NCI-H526 treated with DMSO at 0.1 percent for 48 hours (cell line): ENCODE measurements at regions not wholly inside any gene's neighbourhood (a gene's known extent, or its start where the extent isn't known, plus 50 kb on each side); places are given as distances from the start of the nearest gene placed in this dataset.
"Not testable (repeated sequence)": the region's sequence is repeated elsewhere in the genome, so short reads cannot be mapped to it uniquely, and the experiment has no call there.

Source experiments
- DNase-seq: peaks from one replicate; lab custom pipeline; 2025; lab: John Stamatoyannopoulos, UW

DNA sequence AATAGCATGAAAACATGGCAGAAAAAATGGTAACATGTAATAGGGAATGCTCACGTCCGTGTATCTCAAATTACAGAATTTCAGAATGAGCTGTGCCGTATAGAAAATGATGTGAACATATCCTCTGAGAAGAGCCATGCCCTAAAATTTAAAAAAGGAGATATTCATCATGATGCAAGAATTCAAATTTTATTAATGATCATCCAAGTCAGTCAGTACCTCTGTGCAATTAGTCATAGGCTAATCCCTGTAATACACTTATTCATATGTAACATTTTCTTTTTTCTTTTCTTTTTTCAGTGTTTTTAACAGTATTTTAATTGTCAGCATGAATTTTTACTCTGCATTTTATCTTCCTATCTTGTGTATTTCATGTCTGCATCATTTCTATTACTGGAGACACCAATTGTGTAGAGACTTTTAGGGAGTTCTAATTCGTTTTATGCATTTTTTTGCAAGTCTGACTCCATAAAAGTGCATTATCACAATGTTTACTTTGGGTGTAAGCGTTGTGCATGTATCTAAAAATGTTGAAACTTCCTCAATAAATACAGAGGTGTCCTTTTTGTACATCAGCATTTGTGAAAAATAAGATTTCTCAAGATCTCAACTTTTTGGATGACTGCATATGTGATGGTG is 1103.7 kb upstream of the CELF2 start:
- DNase-seq = no peak

DNA sequence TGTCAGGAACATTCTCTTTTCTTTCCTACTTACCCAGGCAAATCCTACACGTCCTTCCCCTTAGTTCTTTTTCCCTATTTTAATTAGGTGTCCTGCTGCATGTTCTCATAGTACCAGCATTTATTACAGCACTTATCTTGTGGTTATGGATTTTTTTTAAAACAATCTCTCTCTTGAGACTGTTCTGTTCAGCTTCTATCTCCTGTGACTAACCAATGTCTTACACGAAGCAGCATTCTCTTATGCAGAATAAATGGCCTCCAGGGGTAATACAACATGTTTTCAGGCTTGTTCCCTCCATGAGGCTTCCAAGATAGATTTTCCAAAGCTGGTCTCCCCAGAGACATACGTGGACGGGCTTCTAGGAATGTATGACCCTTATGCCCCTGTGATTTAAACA is 1096.1 kb upstream of the CELF2 start:
- DNase-seq = no peak

DNA sequence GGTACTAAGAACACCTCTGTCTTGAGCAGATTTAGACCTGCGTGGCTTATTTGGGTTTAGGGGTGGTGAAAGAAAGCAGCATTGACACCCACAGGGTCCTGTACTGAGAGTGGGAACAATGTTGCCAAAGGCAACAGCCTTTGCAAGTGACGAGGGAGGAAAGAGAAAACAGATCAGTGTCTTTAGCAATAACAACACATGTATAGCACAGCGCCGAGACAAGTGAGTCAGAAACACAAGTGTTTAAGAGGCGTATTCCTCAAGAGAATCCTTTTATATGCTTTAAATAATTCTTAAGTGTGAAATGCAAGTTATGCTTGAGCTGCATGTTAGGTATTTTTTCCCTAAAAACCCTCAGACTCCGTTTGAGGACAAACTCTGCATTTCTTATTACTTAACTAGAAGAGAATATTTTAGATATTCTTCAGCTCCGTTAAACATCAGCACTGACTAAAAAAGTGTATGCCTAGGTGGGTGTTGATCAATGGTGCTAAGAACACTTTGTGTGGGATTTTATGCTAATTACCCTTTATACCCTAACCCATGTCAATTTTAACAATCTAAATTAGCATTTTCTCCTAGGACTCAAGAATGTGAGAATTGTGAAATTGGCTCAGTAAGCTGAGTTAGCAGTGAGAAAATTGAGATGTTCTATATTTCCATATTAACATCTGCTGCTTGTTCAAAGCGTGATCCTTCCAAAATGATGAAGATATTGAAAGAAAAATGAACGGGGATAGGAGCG is 1095.4 kb upstream of the CELF2 start:
- no peak for DNase-seq

DNA sequence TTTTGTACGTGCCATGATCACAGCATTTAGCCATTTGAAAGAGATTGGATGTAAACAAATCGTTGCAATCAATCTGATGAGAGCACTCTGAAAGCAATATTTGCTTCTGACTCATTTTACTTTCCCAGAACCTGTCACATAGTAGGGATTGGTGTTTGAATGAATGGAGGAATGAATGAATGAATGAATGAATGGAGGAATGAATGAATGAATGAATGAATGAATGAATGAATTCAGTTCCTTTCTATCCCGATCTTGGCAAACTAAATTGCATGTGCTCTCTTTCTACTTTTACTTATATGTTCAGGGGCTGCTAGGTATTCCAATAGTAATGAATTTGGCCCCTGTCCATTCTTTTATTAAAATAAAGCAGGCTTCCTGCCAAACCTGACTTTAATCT is 1091.7 kb upstream of the CELF2 start:
- no peak for DNase-seq

DNA sequence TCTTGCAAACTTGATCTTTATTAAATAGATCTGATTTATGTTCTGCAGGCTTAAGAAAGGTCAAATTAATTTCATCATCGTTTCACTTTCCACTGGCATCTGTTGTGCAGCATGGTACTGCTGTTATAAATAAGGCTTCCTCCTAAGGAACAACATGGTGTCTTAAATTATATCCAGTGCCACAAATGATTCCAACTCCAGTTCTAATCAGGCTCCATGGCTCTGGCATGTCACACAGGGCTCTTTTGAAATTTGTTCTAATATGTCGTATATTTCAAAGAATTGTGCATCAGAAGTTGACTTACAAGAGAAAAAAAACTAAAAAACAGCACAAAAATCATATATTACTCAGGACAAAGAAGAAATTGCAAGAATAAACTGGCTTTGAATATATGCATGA is 1090.8 kb upstream of the CELF2 start:
- no peak for DNase-seq

DNA sequence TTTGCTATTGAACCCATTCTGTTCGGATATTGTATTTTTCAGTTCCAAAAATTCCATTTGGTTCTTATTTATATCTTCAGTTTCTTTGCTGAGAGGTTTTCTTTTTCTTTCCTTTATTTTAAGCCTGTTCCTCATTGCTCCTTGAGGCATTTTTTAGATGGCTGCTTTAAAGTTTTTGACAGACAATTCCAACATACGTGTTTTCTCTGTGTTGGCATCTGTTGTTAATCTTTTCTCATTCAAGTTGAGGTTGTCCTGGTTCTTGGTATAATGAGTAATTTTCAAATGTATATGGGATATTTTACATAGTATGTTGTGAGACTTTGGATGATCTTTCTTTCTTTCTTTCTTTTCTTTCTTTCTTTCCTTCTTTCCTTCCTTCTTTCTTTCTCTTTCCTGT is 1078.0 kb upstream of the CELF2 start:
- DNase-seq = no peak

DNA sequence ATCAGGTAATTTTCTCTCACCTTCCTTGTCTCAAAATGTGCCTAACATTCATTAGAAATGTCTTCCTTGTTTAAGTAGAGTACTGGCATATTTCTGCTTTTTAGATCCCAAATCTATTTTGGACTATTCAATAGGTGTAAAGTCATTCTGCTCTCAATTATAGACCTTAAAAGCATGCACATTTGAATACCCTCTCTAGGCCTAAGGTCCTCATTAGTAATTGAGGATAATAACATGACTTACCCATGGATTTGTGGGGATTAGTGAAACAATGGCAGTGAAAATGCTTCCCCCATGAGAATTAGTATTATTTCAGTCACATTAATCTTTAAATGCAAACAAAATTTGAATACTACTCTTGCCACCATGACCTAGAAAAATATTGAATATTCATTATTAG is 1073.0 kb upstream of the CELF2 start:
- no peak for DNase-seq

DNA sequence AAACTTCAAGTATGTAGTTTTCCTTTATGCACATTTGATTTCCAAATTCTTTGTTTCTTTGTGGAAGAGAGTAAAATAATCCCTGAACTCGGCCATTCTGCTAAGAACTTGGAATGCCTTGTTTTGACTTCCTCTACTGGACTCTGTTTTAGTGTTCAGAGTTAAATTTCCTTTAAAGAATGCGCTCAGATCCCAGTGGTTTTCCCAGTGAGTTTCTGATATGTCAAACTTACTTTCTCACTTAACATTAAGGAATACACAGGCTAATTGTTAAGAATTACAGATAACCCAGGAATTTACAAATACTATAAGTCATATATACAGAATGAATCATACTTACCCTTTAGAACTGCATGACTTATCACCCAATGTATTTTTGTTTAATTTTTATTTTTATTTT is 1067.6 kb upstream of the CELF2 start:
- no peak for DNase-seq

DNA sequence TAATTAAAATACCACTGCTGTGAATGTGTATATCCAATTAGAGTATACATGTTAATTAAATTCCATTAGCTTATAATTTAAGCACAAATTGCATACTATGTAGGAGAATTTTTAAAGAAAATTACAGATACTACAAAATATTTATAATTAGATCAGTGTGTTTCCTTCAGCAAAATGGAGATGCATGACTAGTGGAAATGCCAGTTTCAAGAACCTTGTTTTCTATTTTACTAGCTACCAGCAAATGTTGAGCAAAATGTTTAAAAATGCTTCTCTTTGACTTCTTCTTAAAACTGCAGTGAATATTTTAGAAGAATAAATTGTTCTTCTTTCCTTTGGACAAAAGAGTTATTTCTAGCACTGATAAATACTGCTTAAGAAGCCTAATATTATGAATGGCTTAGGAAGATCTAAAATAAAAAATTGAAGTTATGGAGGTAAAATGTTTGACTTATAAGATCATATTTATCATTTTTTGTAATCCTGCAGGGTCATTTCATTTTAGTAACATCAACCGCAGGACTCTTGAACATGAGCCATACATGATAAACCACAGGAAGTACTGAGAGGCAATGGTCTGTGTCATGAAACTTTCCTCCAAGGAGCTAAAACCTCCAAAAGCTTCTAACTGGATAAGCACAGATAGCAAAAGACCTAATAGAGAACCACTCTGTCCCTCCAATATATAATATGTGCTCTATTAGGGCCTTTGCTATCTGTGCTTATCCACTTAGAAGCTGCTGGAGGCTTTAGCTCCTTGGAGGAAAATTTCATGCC is 1066.0 kb upstream of the CELF2 start:
- DNase-seq = no peak

DNA sequence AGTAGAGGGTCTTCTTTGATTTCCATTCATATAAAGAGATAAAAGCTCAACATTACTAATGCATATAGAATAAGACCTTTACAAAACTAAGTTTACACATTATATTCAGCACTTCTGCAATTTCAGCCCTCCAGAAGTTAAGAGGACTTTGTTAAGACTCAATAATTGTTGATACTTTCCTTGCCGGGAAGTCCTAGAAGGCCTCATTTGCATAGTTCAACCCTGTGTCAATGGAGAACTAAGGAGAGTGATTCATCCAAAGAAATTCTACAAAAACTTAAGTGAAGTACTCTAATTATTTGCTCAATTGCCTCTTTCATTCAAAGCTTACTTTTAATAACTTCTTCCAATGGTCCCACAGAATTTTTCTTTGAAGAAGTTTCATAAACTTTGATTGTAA is 1060.3 kb upstream of the CELF2 start:
- no peak for DNase-seq

DNA sequence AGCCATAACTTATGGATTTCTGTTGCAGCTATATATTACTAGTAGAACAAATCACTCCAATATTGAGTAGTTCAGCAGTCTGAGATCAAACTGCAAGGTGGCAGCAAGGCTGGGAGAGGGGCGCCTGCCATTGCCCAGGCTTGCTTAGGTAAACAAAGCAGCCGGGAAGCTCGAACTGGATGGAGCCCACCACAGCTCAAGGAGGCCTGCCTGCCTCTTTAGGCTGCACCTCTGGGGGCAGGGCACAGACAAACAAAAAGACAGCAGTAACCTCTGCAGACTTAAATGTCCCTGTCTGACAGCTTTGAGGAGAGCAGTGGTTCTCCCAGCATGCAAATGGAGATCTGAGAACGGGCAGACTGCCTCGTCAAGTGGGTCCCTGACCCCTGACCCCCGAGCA is 1059.8 kb upstream of the CELF2 start:
- not testable (repeated sequence) for DNase-seq

DNA sequence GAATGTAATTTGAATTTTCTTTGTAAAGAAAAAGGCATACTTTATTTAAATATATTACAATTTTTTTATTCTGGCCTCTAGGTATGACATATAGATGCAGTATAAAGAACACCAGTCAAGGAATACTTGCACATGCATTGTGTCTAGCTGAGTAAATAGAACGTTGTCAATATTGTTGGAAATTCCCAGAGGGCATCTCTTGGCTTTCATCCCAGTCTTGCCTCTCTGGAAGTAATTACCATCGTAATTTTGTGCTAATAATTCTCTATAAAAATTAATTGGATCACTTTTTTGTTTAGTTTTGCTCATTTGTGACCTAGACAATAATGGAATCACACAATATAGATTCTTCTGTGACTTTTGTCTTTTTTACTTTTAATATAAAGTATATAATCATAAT is 1052.3 kb upstream of the CELF2 start:
- no peak for DNase-seq

DNA sequence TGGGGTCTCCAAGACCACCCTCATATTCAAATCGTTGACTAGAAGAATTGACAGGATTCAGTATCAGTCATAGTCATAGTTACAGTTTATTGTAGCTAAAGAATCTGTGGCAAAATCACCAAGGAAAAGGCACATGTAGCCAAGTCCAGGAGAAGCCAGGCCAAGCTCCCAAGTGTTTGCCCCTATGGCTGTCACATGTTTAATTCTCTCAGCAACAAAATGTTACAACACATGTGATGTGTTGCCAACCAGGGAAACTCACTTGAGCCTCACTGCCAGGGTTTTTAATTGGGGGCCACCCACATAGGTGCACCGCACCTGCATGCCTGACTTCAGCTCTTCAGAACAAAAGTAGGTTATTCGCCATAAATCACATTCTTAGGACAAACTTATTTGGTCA is 1030.9 kb upstream of the CELF2 start:
- DNase-seq = no peak

DNA sequence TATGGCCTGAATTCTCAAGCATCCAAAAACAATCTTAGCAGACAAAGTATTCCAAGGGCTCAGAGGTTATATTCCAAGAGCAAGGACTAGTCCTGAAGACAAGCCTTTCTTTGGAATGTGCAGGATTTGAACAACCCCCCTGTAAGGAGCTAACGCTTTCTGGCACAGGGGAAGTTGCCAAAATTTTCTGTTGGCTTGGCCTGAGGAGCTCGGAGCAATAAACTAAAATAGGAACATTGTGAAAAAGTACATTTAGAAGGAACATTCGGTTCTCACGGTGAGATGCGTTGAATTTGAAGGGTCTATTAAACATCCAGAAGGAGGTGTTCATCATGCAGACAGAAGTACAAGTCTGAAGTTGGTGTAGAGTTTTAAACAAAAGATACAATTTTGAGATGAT is 1030.5 kb upstream of the CELF2 start:
- DNase-seq = no peak

DNA sequence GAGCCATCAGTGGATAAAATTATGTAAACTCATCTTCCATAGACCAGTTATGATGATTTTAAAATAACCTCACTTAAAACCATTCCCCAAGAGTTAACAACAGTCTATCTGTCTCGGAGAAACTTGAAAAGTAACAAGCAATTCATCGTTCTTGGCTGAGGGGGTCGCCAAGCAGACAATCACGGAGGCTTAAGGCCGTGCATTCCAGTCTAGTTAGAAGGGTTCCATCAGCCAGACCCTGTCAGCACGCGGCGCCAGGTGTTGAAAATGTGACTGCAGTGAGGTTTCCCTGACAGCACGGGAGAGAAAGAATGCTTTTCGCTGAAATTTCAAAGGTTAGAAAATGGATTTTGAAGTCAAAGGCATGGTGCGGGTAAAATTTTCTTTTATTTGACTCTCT is 1025.0 kb upstream of the CELF2 start:
- DNase-seq = no peak

DNA sequence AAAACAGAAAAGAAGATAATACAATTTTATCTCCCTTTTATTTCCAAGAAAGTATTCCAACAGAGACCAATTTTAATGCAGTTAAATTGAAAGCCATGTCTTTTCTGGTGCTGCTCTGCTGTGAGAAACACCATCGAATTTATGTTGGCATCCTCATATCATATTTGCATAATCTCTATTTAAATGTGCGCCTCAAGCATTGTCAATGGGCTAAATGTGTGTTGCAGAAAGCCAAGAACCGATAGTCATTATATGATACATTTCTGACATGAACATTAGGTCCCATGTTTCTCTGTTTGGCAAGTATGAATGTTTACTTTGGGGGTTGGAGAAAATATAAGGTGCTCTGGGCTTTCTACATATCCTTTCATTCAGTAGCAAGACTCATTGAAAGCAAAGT is 1023.5 kb upstream of the CELF2 start:
- peak; percentile 10 for DNase-seq

DNA sequence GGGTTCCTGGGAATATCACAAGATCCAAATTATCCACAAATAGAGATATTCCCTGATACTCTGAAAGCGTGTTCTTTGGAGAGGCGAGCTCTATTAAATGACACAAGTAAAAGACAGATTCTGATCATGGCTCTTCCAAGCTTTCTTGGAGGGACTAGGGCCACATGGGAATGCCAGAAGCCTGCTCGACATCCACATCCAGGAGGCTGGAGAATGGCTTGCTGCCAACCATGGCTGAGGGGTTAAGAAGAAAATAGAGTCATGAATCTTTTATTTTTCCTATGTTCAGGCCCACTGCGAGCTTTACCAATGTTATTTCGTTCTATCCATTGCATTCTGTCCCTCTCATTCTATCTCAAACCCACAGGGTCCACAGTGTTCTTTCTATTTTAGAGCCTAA is 1018.0 kb upstream of the CELF2 start:
- DNase-seq = no peak

DNA sequence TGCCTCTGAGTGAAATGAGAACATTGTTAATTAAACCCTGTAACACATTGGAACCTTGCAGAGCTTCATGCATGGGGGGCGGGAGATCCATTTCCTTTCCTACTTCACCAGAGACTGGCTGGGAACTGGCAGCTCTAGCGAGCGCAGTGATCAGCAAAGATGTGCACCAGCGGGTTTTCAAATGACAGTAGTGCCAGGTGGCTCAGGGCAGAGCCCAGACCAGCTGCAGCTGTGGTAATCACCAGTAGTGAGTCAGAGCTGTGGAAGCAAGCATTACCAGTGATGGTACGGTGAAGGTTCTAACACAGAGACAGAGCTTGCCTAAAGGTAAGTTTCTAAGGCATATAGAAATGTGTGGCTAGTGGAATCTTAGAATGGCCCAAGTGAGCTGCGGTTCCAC is 1009.7 kb upstream of the CELF2 start:
- DNase-seq = peak; percentile 6

DNA sequence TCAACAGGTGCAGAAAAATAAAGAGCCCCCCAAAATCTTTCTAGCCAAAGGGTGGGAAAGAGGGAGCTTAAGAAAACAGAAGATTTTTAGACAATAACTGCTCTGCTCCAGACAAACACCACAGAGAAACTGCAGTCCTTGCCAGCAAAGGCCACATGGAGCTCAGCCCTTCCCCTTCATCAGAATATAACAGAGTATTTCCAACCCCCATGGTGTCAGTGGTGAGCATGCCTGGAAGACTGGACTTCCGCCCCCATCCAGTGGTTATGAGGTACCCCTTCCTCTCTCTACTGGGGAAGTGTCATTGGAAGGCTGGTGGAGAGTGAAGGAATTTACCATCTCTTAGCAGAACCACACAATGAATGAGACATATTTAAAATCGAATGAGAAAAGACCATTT is 1007.3 kb upstream of the CELF2 start:
- DNase-seq = no peak

DNA sequence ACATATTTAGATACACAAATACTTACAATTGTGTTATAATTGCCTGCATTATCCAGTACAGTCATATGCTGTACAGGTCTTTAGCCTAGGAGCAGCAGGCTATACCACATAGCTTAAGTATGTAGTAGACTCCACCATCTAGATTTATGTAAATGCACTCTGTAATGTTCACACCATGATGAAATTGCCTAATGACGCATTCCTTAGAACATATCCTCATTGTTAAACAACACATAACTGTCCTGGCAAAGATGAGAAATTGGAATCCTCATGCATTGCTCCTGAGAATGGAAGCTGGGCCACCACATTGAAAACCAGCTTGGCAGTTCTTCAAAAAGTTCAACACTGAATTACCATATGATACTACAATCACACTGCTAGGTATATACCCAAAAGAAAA is 1002.8 kb upstream of the CELF2 start:
- no peak for DNase-seq

DNA sequence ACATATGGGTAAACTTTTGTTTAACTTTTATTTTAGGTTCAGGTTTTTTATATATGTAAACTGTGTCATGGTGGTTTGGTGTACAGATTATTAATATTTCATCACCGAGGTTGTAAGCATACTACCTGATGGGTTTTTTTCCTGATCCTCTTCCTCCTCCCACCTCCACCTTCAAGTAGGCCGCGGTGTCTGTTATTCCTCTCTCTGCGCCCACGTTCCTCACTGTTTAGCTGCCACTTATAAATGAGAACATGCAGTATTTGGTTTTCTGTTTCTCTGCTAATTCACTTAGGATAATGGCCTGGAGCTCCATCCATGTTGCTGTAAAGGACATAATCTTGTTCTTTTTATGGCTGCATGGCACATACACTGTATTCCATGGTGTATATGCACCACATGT is 1000.0 kb upstream of the CELF2 start:
- DNase-seq = no peak

DNA sequence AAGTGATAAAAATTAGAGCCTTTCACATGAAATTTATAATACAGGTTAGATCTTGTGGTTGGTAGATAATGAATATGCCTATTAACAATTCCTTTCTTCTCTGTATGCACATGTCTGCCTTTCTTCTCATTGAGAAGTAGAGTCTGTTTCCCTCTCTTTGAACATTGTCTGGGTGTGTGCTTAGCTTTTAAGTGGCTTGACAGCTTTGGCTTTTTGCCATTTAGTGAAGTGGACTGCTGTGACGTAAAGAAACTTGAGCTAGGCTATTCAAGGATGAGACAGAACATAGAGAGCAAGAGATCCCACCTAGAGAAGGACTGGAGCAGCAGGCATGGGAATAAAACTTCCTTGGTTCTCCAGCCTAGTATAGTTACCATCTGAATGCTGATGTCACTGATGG is 996.7 kb upstream of the CELF2 start:
- no peak for DNase-seq

DNA sequence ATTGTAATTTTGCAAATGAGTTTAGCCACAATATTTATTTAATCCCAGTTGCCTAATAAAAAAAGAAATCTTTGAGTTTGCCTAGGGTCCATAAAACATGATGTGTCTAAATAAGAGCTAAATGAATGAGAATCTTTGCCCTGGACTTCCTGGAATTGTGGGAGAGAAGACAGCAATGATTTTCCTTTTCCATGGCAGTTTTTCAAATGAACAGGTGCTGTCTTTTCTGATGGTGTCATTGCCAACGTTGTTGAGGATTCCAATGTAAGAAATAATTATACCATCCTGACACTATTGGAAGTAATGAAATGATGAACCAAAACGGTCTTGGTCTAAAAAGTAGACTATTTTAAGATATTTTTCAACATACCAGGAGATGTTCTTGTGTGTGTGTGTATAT is 984.7 kb upstream of the CELF2 start:
- peak; percentile 3 for DNase-seq
